ENCODE measurements at regions not wholly inside any gene's neighbourhood (a gene's known extent, or its start where the extent isn't known, plus 50 kb on each side); places are given as distances from the start of the nearest gene placed in this dataset.
"Not testable (repeated sequence)": the region's sequence is repeated elsewhere in the genome, so short reads cannot be mapped to it uniquely, and the experiment has no call there.

DNA sequence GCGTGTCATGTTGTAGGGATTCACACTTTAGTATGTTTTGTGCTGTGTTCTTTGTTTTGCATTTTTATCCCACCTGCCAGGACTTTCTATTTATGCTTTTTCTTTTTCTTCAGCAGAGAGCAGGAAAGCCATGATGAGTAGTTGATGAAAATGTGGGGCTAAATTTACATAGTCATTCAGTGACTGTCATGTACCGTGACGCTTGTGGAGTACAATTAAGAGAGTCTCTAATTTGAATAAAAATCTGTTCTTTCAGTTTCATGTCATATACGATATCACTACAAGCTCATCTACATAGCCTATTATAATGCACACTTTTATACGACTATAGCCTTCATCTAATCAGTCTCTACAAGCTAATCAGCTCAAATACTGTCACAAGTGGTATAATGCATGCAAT lies 112.7 kb upstream of the SPATS2L start:
- TF ChIP-seq, protein P1, sequence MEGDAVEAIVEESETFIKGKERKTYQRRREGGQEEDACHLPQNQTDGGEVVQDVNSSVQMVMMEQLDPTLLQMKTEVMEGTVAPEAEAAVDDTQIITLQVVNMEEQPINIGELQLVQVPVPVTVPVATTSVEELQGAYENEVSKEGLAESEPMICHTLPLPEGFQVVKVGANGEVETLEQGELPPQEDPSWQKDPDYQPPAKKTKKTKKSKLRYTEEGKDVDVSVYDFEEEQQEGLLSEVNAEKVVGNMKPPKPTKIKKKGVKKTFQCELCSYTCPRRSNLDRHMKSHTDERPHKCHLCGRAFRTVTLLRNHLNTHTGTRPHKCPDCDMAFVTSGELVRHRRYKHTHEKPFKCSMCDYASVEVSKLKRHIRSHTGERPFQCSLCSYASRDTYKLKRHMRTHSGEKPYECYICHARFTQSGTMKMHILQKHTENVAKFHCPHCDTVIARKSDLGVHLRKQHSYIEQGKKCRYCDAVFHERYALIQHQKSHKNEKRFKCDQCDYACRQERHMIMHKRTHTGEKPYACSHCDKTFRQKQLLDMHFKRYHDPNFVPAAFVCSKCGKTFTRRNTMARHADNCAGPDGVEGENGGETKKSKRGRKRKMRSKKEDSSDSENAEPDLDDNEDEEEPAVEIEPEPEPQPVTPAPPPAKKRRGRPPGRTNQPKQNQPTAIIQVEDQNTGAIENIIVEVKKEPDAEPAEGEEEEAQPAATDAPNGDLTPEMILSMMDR (IDR thresholded peaks at IDR 0.05): no peak
- DNase-seq (ENCODE audit: low spot score): no peak
- Histone ChIP-seq H3K27ac (no peak overlapping the region), H3K4me3 (no peak overlapping the region)

DNA sequence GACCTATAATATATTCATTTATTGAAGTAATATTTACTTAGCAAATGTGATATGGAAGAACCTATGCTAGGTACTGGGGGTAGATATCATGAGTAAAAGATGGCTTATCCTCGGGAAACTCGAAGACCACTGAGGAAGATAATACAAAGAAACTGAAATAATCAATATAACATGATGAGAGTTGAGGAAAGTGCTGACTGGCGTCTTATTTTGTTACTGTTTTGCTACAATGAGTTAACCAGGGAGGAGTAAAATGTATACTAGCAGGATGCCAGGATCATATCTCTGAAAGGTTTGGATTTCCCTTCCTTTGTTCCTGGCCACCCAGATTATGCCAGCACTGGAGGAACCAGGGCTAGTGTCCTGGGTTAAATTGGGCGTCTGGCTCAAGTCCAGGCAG lies 111.7 kb upstream of the SPATS2L start:
- H3K27ac ChIP-seq: no peak overlapping the region
- DNase-seq (ENCODE audit: low spot score): no peak
- TF ChIP-seq, protein P1 (IDR thresholded peaks at IDR 0.05): no peak
- no peak overlapping the region for H3K4me3 ChIP-seq

DNA sequence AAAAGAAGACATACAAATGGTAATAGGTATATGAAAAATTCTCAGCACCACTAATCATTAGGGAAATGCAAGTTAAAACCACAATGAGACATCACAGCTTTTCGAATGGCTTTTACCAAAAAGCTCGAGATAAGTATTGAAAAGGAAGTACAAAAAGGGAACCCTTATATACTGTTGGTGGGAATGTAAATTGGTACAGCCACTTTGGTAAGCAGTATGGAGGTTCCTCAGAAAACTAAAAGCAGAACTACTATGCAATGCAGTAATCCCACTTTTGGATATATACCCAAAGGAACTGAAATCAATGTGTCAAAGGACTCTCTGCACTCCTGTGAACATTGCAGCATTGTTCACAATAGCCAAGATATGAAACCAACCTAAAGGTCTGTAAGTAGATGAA lies 107.5 kb upstream of the SPATS2L start:
- no peak for DNase-seq (ENCODE audit: low spot score)
- Histone ChIP-seq H3K4me3 (no peak overlapping the region), H3K27ac (no peak overlapping the region)
- TF ChIP-seq, protein P1 (IDR thresholded peaks at IDR 0.05): no peak

DNA sequence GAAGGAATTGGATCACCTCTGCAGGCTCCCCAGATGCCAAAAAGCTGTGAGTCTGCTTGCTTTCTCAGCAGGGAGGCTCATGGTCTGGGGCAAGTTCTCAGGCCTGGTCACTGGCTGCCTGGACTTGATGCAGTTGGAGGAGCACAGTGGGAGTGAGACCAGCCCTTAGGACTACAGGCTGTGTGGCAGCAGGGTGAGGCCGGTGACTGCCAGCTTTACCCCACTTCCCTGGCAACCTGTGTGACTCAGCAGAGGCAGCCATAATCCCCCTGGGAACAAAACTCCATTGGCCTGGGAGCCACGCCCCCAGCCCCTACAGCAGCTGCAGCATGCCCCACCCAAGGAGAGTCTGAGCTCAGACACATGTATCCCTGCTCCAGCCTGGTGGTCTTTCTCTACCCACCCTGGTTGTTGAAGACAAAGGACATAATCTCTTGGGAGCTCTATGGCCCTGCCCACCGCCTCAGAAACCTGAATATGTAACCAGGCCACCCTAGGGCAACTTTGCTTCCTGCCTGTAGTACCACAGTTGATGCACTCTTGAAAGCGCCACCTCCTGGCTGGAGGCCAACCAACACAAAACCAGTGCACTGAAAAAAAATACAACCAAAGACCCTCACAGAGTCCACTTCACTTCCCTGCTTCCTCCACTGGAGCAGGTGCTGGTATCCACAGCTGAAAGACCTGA lies 106.8 kb upstream of the SPATS2L start:
- TF ChIP-seq, protein P1 (IDR thresholded peaks at IDR 0.05): no peak
- no peak for DNase-seq (ENCODE audit: low spot score)
- Histone ChIP-seq H3K27ac (no peak overlapping the region), H3K4me3 (no peak overlapping the region)

DNA sequence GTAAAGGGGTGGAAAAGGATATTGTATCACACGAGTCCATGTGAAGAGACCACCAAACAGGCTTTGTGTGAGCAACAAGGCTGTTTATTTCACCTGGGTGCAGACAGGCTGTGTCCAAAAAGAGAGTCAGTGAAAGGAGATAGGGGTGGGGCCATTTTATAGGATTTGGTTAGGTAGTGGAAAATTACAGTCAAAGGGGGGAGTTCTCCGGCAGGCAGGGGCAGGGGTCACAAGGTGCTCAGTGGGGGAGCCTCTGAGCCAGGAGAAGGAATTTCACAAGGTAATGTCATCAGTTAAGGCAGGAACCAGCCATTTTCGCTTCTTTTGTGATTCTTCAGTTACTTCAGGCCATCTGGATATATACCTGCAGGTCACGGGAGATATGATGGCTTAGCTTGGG lies 104.7 kb upstream of the SPATS2L start:
- not testable (repeated sequence) for H3K4me3 ChIP-seq; H3K27ac ChIP-seq; DNase-seq (ENCODE audit: low spot score)

DNA sequence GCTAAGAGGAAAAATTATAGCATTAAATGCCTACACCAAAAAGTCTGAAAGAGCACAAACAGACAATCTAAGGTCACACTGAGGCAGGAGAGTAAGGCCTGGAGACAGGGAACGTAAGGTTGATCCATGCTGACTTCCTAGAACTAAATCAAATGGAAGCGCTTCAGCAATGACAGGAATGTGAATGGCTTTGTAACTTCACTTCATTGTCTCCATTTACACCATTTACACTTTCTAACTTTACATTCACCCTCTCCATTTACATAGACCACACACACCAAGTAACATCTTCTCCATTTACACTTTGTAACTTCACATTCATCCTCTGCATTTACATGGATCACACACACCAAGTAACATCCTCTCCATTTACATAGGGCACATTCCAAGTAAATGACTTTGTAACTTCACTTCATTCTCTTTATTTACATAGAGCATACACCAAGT lies 103.1 kb upstream of the SPATS2L start:
- H3K27ac ChIP-seq: no peak overlapping the region
- no peak for DNase-seq (ENCODE audit: low spot score)

DNA sequence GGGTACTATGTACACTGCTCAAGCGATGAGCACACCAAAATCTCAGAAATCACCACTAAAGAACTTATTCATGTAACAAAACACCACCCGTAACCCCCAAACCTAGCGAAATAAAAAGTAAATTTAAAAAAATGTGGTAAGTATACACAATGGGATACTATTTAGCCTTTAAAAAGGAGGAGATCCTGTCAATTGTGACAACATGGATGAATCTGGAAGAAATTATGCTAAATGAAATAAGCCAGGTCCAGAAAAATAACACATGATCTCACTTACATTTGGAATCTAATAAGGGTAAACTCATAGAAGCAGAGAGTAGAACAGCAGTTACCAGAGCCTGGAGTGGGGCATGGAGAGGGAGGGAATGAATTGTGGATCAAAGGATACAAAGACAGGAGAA lies 98.5 kb upstream of the SPATS2L start:
- no peak overlapping the region for H3K4me3 ChIP-seq
- TF ChIP-seq, protein P1 (IDR thresholded peaks at IDR 0.05): no peak
- H3K27ac ChIP-seq: no peak overlapping the region
- DNase-seq (ENCODE audit: low spot score): no peak

More for the DNA sequence above, 103.1 kb upstream of the SPATS2L start:
- no peak overlapping the region for H3K4me3 ChIP-seq
- TF ChIP-seq, protein P1 (IDR thresholded peaks at IDR 0.05): no peak
